HG03159 (cell line): ENCODE measurements at regions not wholly inside any gene's neighbourhood (a gene's known extent, or its start where the extent isn't known, plus 50 kb on each side); places are given as distances from the start of the nearest gene placed in this dataset.
A peak's percentile ranks its signal among the peaks of the same experiment; 100 is the strongest.

Source experiments
- ATAC-seq: cut with Tn5 transposase; IDR thresholded peaks from one replicate; pipeline ENCODE4 v1.9.1; 2021; ENCODE audit warnings: mild to moderate bottlenecking, moderate library complexity; ENCODE audit not compliant: unreplicated experiment

- no peak for ATAC-seq
Observed at GRCh38 chr16:13392341-13392740, 490.9 kb downstream of the SHISA9 start.

GRCh38 chr16:13393816-13394215 lies 492.4 kb downstream of the SHISA9 start:
- no peak for ATAC-seq

- no peak for ATAC-seq
Observed at GRCh38 chr16:13394488-13394887, 493.1 kb downstream of the SHISA9 start.

- ATAC-seq: no peak
Observed at GRCh38 chr16:13397126-13397525, 495.7 kb downstream of the SHISA9 start.

- ATAC-seq: no peak
Observed at GRCh38 chr16:13401641-13402040, 500.2 kb downstream of the SHISA9 start.

GRCh38 chr16:13402601-13403000 lies 501.2 kb downstream of the SHISA9 start:
- no peak for ATAC-seq

- no peak for ATAC-seq
Observed at GRCh38 chr16:13403326-13403725, 501.9 kb downstream of the SHISA9 start.

- no peak for ATAC-seq
Observed at GRCh38 chr16:13414154-13414553, 505.8 kb upstream of the ERCC4 start.

- no peak for ATAC-seq
Observed at GRCh38 chr16:13419589-13419988, 500.4 kb upstream of the ERCC4 start.

- ATAC-seq: no peak
Observed at GRCh38 chr16:13421726-13422125, 498.2 kb upstream of the ERCC4 start.

GRCh38 chr16:13425836-13426235 lies 494.1 kb upstream of the ERCC4 start:
- no peak for ATAC-seq

GRCh38 chr16:13426269-13426668 lies 493.7 kb upstream of the ERCC4 start:
- no peak for ATAC-seq

- no peak for ATAC-seq
Observed at GRCh38 chr16:13426736-13427135, 493.2 kb upstream of the ERCC4 start.

- no peak for ATAC-seq
Observed at GRCh38 chr16:13427943-13428342, 492.0 kb upstream of the ERCC4 start.

- no peak for ATAC-seq
Observed at GRCh38 chr16:13429416-13429815, 490.5 kb upstream of the ERCC4 start.

- no peak for ATAC-seq
Observed at GRCh38 chr16:13435415-13435814, 484.5 kb upstream of the ERCC4 start.

- no peak for ATAC-seq
Observed at GRCh38 chr16:13435873-13436474, 484.0 kb upstream of the ERCC4 start.

GRCh38 chr16:13436641-13437412 lies 483.1 kb upstream of the ERCC4 start:
- ATAC-seq: peak; percentile 63

GRCh38 chr16:13437413-13437795 lies 482.6 kb upstream of the ERCC4 start:
- ATAC-seq: no peak

GRCh38 chr16:13438064-13438463 lies 481.9 kb upstream of the ERCC4 start:
- no peak for ATAC-seq

GRCh38 chr16:13439766-13440165 lies 480.2 kb upstream of the ERCC4 start:
- no peak for ATAC-seq

- peak; percentile 63 for ATAC-seq
Observed at GRCh38 chr16:13441675-13442074, 478.3 kb upstream of the ERCC4 start.

- no peak for ATAC-seq
Observed at GRCh38 chr16:13448346-13448745, 471.6 kb upstream of the ERCC4 start.
